CD4-positive, CD25-positive, alpha-beta regulatory T cell (primary cell): ENCODE measurements at regions not wholly inside any gene's neighbourhood (a gene's known extent, or its start where the extent isn't known, plus 50 kb on each side); places are given as distances from the start of the nearest gene placed in this dataset.

Experiments
- ATAC-seq, 2 donors: fragments of 150-1000 bp; cut with Tn5 transposase; one replicate each; pipeline ENCODE4 v1.10.0; 2021; ENCODE audit warnings: low read depth in 2 of 2, moderate number of reproducible peaks in 2 of 2, moderate library complexity in 1 of 2
- DNase-seq, 3 donors: peaks; one replicate each; pipeline versions ENCODE4 v3.0.0 to v3.0.0-alpha.2; 2012 to 2022; ENCODE audit warnings: mixed read lengths in 1 of 3
- H3K27ac ChIP-seq: one replicate; pipeline ENCODE4 v1.7.0; 2013; ENCODE audit warnings: mild to moderate bottlenecking, low read length; ENCODE audit not compliant: insufficient read depth, poor library complexity, severe bottlenecking
- H3K27me3 ChIP-seq: one replicate; pipeline ENCODE4 v1.7.0; 2013; ENCODE audit warnings: low read length; ENCODE audit not compliant: control insufficient read depth, insufficient read depth
- H3K36me3 ChIP-seq: one replicate; pipeline ENCODE4 v1.7.0; 2013; ENCODE audit warnings: mild to moderate bottlenecking, low read length, moderate library complexity; ENCODE audit not compliant: control insufficient read depth, insufficient read depth
- H3K4me1 ChIP-seq: 2 replicates; pipeline ENCODE4 v1.7.0; 2013; ENCODE audit warnings: mild to moderate bottlenecking, low read length; ENCODE audit not compliant: insufficient read depth, control insufficient read depth, poor library complexity, severe bottlenecking
- H3K4me3 ChIP-seq: one replicate; pipeline ENCODE4 v1.7.0; 2013; ENCODE audit warnings: low read depth, mild to moderate bottlenecking, low read length, moderate library complexity
- H3K9me3 ChIP-seq, 2 experiments: 1 replicate in 1 of 2; 2 replicates in 1 of 2; pipeline ENCODE4 v1.7.0; 2013; ENCODE audit warnings: low read length in 2 of 2, mild to moderate bottlenecking in 1 of 2, moderate library complexity in 1 of 2; ENCODE audit not compliant: control insufficient read depth in 2 of 2
- H3K27ac Mint-ChIP-seq, 3 donors: one replicate each; pipeline ENCODE4 v1.8.0; 2020 to 2022; ENCODE audit warnings: mild to moderate bottlenecking in 3 of 3, mixed read lengths in 3 of 3, moderate library complexity in 2 of 3
- H3K27me3 Mint-ChIP-seq: one replicate; pipeline ENCODE4 v1.8.0; 2022; ENCODE audit warnings: mild to moderate bottlenecking, mixed read lengths
- H3K36me3 Mint-ChIP-seq: one replicate; pipeline ENCODE4 v1.8.0; 2020; ENCODE audit warnings: mixed read lengths
- H3K4me1 Mint-ChIP-seq, 4 donors: one replicate each; pipeline ENCODE4 v1.8.0; 2020 to 2022; ENCODE audit warnings: mixed read lengths in 4 of 4, mild to moderate bottlenecking in 1 of 4
- H3K4me3 Mint-ChIP-seq, 4 donors: one replicate each; pipeline ENCODE4 v1.8.0; 2020 to 2022; ENCODE audit warnings: mild to moderate bottlenecking in 4 of 4, mixed read lengths in 4 of 4, moderate library complexity in 3 of 4
- H3K9me3 Mint-ChIP-seq, 7 donors: one replicate each; pipeline ENCODE4 v1.8.0; 2020 to 2022; ENCODE audit warnings: mixed read lengths in 7 of 7, mild to moderate bottlenecking in 3 of 7, moderate library complexity in 2 of 7

DNA sequence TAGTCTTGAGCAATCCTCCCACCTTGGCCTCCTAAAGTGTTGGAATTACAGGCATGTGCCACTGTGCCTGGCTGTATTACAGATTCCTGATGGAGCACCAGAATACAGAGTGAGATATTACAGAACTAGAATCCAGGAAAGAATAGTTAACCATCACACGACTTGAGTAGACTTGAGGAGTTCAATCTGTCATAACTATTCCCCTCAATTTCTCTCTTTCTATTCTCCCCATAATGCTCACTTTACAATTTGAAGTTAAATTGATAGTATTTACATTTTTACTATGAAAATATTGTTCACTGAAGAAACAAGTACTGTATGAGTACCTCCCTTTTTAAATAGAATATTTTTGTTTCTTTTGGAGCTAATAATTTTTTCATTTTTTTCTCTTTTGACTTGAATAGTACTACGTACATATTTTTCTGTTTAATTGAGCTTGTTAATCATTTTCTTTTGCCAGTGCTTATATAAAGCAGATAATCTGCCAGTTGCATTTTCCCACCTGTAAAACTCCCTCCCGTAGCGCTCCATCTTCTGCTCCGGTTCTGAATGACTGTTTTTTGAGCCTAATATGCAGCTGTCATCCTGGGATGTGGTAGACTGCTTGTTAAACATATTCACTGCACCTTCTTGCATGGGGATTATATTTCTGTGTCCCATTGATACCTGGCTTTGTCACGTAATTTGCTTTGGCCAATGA lies 105.5 kb downstream of the MYCN start:
- no peak overlapping the region for H3K27ac ChIP-seq
- DNase-seq (no peak), ATAC-seq (no peak)
- H3K4me1 Mint-ChIP-seq: no peaks in the 10 kb centered on the region
- H3K9me3 ChIP-seq: no peaks in the 10 kb centered on the region
- peaks cover 0 to 2% (median 0%) of the 10 kb centered on the region in 7 donors for H3K9me3 Mint-ChIP-seq
- H3K27ac Mint-ChIP-seq: no peak overlapping the region
- no peaks in the 10 kb centered on the region for H3K4me1 ChIP-seq
- no peaks in the 10 kb centered on the region for H3K27me3 ChIP-seq
- no peak overlapping the region for H3K4me3 Mint-ChIP-seq
- no peaks in the 10 kb centered on the region for H3K27me3 Mint-ChIP-seq
- no peaks in the 10 kb centered on the region for H3K36me3 Mint-ChIP-seq
- no peaks in the 10 kb centered on the region for H3K36me3 ChIP-seq
- no peak overlapping the region for H3K4me3 ChIP-seq

GRCh38 chr2:16044946-16045456 lies 104.7 kb downstream of the MYCN start:
- no peak overlapping the region for H3K27ac Mint-ChIP-seq

DNA sequence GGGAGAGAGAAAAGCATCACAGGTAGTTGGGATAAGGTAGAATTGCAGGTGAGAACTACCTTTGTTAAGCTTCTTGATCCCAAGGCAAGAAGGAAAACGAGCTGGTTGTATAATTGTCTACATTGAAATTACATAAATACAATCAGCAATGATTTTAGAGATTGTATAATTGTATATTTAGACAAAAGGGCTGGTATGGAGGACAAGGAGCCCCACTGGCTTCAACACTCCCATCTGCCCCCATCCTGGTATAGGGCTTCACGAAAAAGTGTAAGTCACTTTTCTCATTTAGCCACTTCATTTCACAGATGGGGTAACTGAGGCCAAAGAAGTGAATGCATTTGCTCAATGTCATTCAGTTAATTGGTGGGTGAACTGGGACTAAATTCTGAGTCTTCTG lies 103.3 kb downstream of the MYCN start:
- Histone ChIP-seq H3K4me1 (no peaks in the 10 kb centered on the region), H3K4me3 (no peak overlapping the region), H3K27ac (no peak overlapping the region), H3K9me3 (no peaks in the 10 kb centered on the region), H3K36me3 (no peaks in the 10 kb centered on the region), H3K27me3 (no peaks in the 10 kb centered on the region)
- Mint-ChIP-seq H3K9me3 (peaks cover 0 to 2% (median 0%) of the 10 kb centered on the region in 7 donors), H3K4me1 (no peaks in the 10 kb centered on the region), H3K27me3 (no peaks in the 10 kb centered on the region), H3K4me3 (no peak overlapping the region), H3K36me3 (no peaks in the 10 kb centered on the region), H3K27ac (no peak overlapping the region)
- DNase-seq (no peak), ATAC-seq (no peak)

More at GRCh38 chr2:16044946-16045456, 104.7 kb downstream of the MYCN start:
- Mint-ChIP-seq H3K27me3 (no peaks in the 10 kb centered on the region), H3K9me3 (peaks cover 0 to 2% (median 0%) of the 10 kb centered on the region in 7 donors), H3K4me1 (no peaks in the 10 kb centered on the region), H3K36me3 (no peaks in the 10 kb centered on the region), H3K4me3 (no peak overlapping the region)
- Histone ChIP-seq H3K4me1 (no peaks in the 10 kb centered on the region), H3K27me3 (no peaks in the 10 kb centered on the region), H3K4me3 (no peak overlapping the region), H3K36me3 (no peaks in the 10 kb centered on the region), H3K9me3 (no peaks in the 10 kb centered on the region), H3K27ac (no peak overlapping the region)
- ATAC-seq (no peak), DNase-seq (no peak)

GRCh38 chr2:16043192-16043591 lies 102.8 kb downstream of the MYCN start:
- Mint-ChIP-seq H3K4me1 (no peaks in the 10 kb centered on the region), H3K27me3 (no peaks in the 10 kb centered on the region), H3K4me3 (no peak overlapping the region), H3K9me3 (peaks cover 0 to 2% (median 0%) of the 10 kb centered on the region in 7 donors), H3K27ac (no peak overlapping the region), H3K36me3 (no peaks in the 10 kb centered on the region)
- H3K27me3 ChIP-seq: no peaks in the 10 kb centered on the region
- no peak overlapping the region for H3K27ac ChIP-seq
- H3K4me1 ChIP-seq: no peaks in the 10 kb centered on the region
- no peaks in the 10 kb centered on the region for H3K36me3 ChIP-seq
- no peaks in the 10 kb centered on the region for H3K9me3 ChIP-seq
- no peak overlapping the region for H3K4me3 ChIP-seq
- ATAC-seq (no peak), DNase-seq (no peak)

- Histone ChIP-seq H3K4me3 (no peak overlapping the region), H3K27me3 (no peaks in the 10 kb centered on the region), H3K36me3 (no peaks in the 10 kb centered on the region), H3K4me1 (no peaks in the 10 kb centered on the region), H3K27ac (no peak overlapping the region), H3K9me3 (no peaks in the 10 kb centered on the region)
- Mint-ChIP-seq H3K4me1 (no peaks in the 10 kb centered on the region), H3K4me3 (no peak overlapping the region), H3K27ac (no peak overlapping the region), H3K36me3 (no peaks in the 10 kb centered on the region), H3K27me3 (no peaks in the 10 kb centered on the region), H3K9me3 (peaks cover 0 to 2% (median 0%) of the 10 kb centered on the region in 7 donors)
- no peak for DNase-seq
- no peak for ATAC-seq
Observed at GRCh38 chr2:16042201-16042700, 101.9 kb downstream of the MYCN start.

- Mint-ChIP-seq H3K27ac (no peak overlapping the region), H3K4me3 (no peak overlapping the region), H3K27me3 (no peaks in the 10 kb centered on the region), H3K4me1 (no peaks in the 10 kb centered on the region), H3K9me3 (peaks cover 0 to 2% (median 0%) of the 10 kb centered on the region in 7 donors), H3K36me3 (no peaks in the 10 kb centered on the region)
- ATAC-seq (no peak), DNase-seq (no peak)
- Histone ChIP-seq H3K4me1 (no peaks in the 10 kb centered on the region), H3K27me3 (no peaks in the 10 kb centered on the region), H3K9me3 (no peaks in the 10 kb centered on the region), H3K27ac (no peak overlapping the region), H3K36me3 (no peaks in the 10 kb centered on the region), H3K4me3 (no peak overlapping the region)
Observed at GRCh38 chr2:16040271-16041010, 100.1 kb downstream of the MYCN start.

DNA sequence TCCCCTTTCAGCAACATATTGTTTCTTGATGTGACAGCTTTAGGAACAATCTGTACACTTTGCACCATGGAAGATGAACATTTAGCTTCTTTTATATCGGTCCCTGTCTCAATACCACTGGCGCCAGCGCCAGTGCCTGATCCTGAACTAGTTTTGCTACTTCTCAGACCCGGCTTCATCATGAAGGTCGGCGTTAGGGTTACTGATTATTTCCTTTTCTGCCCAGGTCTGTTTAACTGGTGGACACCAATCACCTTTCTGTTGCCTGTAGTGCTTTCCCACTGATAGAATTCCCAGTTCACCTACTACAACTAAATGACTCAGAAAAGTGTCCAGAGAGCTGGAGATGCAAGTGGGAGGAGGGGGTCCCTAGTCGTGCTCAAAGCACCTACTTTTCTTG lies 99.5 kb downstream of the MYCN start:
- no peak for DNase-seq
- H3K4me3 Mint-ChIP-seq: no peak overlapping the region

More for the DNA sequence above, 99.5 kb downstream of the MYCN start:
- Histone ChIP-seq H3K27ac (no peak overlapping the region), H3K4me1 (no peaks in the 10 kb centered on the region), H3K4me3 (no peak overlapping the region), H3K36me3 (no peaks in the 10 kb centered on the region), H3K27me3 (no peaks in the 10 kb centered on the region), H3K9me3 (no peaks in the 10 kb centered on the region)
- H3K36me3 Mint-ChIP-seq: no peaks in the 10 kb centered on the region
- peaks cover 0 to under 1% (median 0%) of the 10 kb centered on the region in 4 donors for H3K4me1 Mint-ChIP-seq
- no peak for ATAC-seq
- H3K9me3 Mint-ChIP-seq: peaks cover 0 to 2% (median 0%) of the 10 kb centered on the region in 7 donors
- no peaks in the 10 kb centered on the region for H3K27me3 Mint-ChIP-seq
- H3K27ac Mint-ChIP-seq: peak overlapping the region in 1 of 3 donors; percentile 4
